Panc1 (cell line): ENCODE measurements at regions not wholly inside any gene's neighbourhood (a gene's known extent, or its start where the extent isn't known, plus 50 kb on each side); places are given as distances from the start of the nearest gene placed in this dataset.

Experiments used
- ATAC-seq: fragments of 200-7000 bp; cut with Tn5 transposase; 2 replicates; pipeline ENCODE4 v1.9.1; 2020; ENCODE audit warnings: mild to moderate bottlenecking, moderate library complexity
- BruUV-seq: library from RNA; stranded (reverse); fragments of 400-500 nt; replicated peaks from 2 replicates; lab custom pipeline; 2021; lab: Mats Ljungman, UMichigan
- CTCF ChIA-PET: fragments of 300-600 bp; sonication (Branson Sonifier 250); formaldehyde crosslinking; loops from one replicate; lab custom pipeline; 2022; ENCODE audit warnings: antibody characterized with exemption; lab: Charles Lee
- POLR2A ChIA-PET: fragments of 300-600 bp; sonication (Branson Sonifier 250); formaldehyde crosslinking; loops from one replicate; lab custom pipeline; 2022; ENCODE audit warnings: antibody characterized with exemption; lab: Charles Lee
- DNase-seq: peaks from one replicate; pipeline ENCODE4 v3.0.0-alpha.2; 2010; ENCODE audit warnings: low read depth, low spot score
- H3K27ac ChIP-seq: 2 replicates; pipeline ENCODE4 v1.5.1; 2011; ENCODE audit warnings: mild to moderate bottlenecking, low read length, inconsistent platforms
- H3K27me3 ChIP-seq: fragments of 200-500 bp; sonication (Bioruptor generic); 2 replicates; pipeline ENCODE4 v1.6.0; 2014; ENCODE audit warnings: low read length, inconsistent platforms; ENCODE audit not compliant: control insufficient read depth, insufficient read depth
- H3K36me3 ChIP-seq: fragments of 200-500 bp; sonication (Bioruptor generic); 2 replicates; pipeline ENCODE4 v1.5.1; 2014; ENCODE audit warnings: inconsistent platforms, mild to moderate bottlenecking, low read length, moderate library complexity; ENCODE audit not compliant: control insufficient read depth, insufficient read depth
- H3K4me1 ChIP-seq: 2 replicates; pipeline ENCODE4 v1.5.1; 2011; ENCODE audit warnings: inconsistent platforms, mild to moderate bottlenecking, low read length, moderate library complexity; ENCODE audit not compliant: control insufficient read depth, insufficient read depth
- H3K4me3 ChIP-seq, 2 experiments: 2 replicates each; pipeline ENCODE4 v1.5.1; 2011 to 2012; ENCODE audit warnings: low read depth in 2 of 2, low read length in 2 of 2, mild to moderate bottlenecking in 2 of 2, inconsistent platforms in 1 of 2, moderate library complexity in 1 of 2
- H3K9me3 ChIP-seq: fragments of 200-500 bp; sonication (Bioruptor generic); 2 replicates; pipeline ENCODE4 v1.5.1; 2014; ENCODE audit warnings: low read depth, mild to moderate bottlenecking, inconsistent platforms, low read length, moderate library complexity; ENCODE audit not compliant: control insufficient read depth, insufficient read depth
- CTCF ChIP-seq: fragments of 450-650 bp; IDR thresholded peaks from 2 replicates; pipeline ENCODE4 v1.5.1; 2017; ENCODE audit warnings: mild to moderate bottlenecking
- POLR2AphosphoS5 ChIP-seq: IDR thresholded peaks from 2 replicates; pipeline ENCODE4 v1.6.1; 2012; ENCODE audit warnings: mild to moderate bottlenecking, low read depth, low read length, moderate library complexity
- REST ChIP-seq, 2 experiments: IDR thresholded peaks; 2 replicates each; pipeline ENCODE4 v1.6.1; 2011 to 2012; ENCODE audit warnings: low read depth in 2 of 2, control low read depth in 1 of 2, low read length in 1 of 2, mild to moderate bottlenecking in 1 of 2, moderate library complexity in 1 of 2; ENCODE audit not compliant: insufficient read depth in 1 of 2
- SIN3A ChIP-seq: IDR thresholded peaks from 2 replicates; pipeline ENCODE4 v1.6.1; 2012; ENCODE audit warnings: low read depth, mild to moderate bottlenecking, low read length, moderate library complexity, borderline replicate concordance; ENCODE audit not compliant: insufficient read depth
- TCF7L2 ChIP-seq: IDR thresholded peaks from 2 replicates; pipeline ENCODE4 v1.6.1; 2011; ENCODE audit warnings: mild to moderate bottlenecking, low read depth, low read length, inconsistent platforms
- in situ Hi-C: cut with HindIII; loops from 2 replicates; pipeline ENCODE4 v1.10.0; 2016; ENCODE audit warnings: low sequenced_read_pairs, low pct_unique_long_range_greater_than_20kb
- intact Hi-C: fragments of 100-400 bp; cut with micrococcal nuclease; formaldehyde crosslinking; loops from one replicate; pipeline ENCODE4 v1.10.0; 2022; ENCODE audit not compliant: unreplicated experiment

GRCh38 chr18:40866968-40867367, 1088.1 kb upstream of the PIK3C3 start:
- intact Hi-C loops = no loop called here
- Histone ChIP-seq H3K9me3 (no peaks in the 10 kb centered on the region), H3K4me3 (no peak overlapping the region), H3K36me3 (no peaks in the 10 kb centered on the region), H3K27ac (no peak overlapping the region), H3K4me1 (no peaks in the 10 kb centered on the region), H3K27me3 (no peaks in the 10 kb centered on the region)
- DNase-seq = no peak
- no peak for TF ChIP-seq CTCF
- no peak for TF ChIP-seq POLR2AphosphoS5
- no peak for TF ChIP-seq SIN3A
- no peak for TF ChIP-seq TCF7L2
- no peak for TF ChIP-seq REST (IDR thresholded peaks at IDR 0.05; ENCODE audit: insufficient read depth in 1 of 2, low read depth in 2 of 2, low read length in 1 of 2)
- BruUV-seq = no TSS peak
- POLR2A ChIA-PET = no interaction called here
- in situ Hi-C loops = no loop called here
- ATAC-seq = no peak
- CTCF ChIA-PET = no interaction called here

DNA sequence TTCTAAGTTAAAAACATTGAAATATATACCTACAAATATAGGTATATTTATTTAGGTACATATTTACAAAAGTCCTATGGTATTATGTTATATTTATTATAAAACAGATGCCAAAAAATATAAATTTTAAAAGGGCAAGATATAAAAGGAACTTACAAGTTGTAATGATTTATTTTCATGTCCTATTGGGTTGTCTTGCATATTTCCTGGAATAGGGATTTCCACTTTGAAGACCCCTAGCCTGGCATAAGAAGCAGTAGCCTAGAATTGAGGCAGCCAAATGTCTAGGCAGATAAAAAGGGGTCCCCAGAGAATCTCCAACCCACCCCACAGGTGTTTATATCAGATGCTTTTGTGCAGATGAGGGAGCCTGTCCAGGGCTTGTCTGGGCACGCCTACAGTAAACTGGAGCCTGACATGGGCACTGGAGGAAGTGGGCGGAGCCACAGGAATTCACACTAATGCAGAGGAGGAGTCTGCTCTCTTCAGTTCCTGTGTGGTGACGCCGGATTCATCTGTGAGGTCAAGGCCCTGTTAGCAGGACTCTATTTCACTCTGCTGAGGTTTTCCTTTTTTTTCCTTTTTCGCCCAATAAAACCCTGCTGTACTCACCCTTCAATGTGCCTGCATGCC, 1088.9 kb upstream of the PIK3C3 start:
- Histone ChIP-seq H3K9me3 (no peaks in the 10 kb centered on the region), H3K4me3 (no peak overlapping the region), H3K36me3 (no peaks in the 10 kb centered on the region), H3K27me3 (no peaks in the 10 kb centered on the region), H3K4me1 (no peaks in the 10 kb centered on the region), H3K27ac (no peak overlapping the region)
- TF ChIP-seq TCF7L2 (no peak), SIN3A (no peak), POLR2AphosphoS5 (no peak), REST (IDR thresholded peaks at IDR 0.05; ENCODE audit: insufficient read depth in 1 of 2, low read depth in 2 of 2, low read length in 1 of 2) (no peak), CTCF (no peak)
- DNase-seq = no peak
- intact Hi-C loops = no loop called here
- POLR2A ChIA-PET = no interaction called here
- in situ Hi-C loops = no loop called here
- no TSS peak for BruUV-seq
- CTCF ChIA-PET = no interaction called here
- no peak for ATAC-seq
